Ovary (tissue), 7 donors: ENCODE measurements at regions not wholly inside any gene's neighbourhood (a gene's known extent, or its start where the extent isn't known, plus 50 kb on each side); places are given as distances from the start of the nearest gene placed in this dataset. TPM values are rescaled to one million over a fixed set of nuclear protein-coding genes. Genes with fewer than 3 reads are reported as not detected.

Experiments used
- DNase-seq, 5 donors: peaks; one replicate each; pipeline ENCODE4 v3.0.0-alpha.2; 2019 to 2020
- H3K27ac ChIP-seq, 2 donors: fragments of 200-600 bp; one replicate each; pipeline versions ENCODE4 v1.5.1 to v1.8.0; 2019 to 2022
- H3K27me3 ChIP-seq: fragments of 200-600 bp; one replicate; pipeline ENCODE4 v1.8.0; 2022
- H3K36me3 ChIP-seq: fragments of 200-600 bp; sonication (generic); one replicate; pipeline ENCODE4 v1.5.1; 2019
- H3K4me1 ChIP-seq: one replicate; pipeline ENCODE4 v1.8.1; 2013; ENCODE audit warnings: mild to moderate bottlenecking, moderate library complexity; ENCODE audit not compliant: insufficient read depth
- H3K4me3 ChIP-seq: fragments of 200-600 bp; sonication (generic); one replicate; pipeline ENCODE4 v1.5.1; 2017
- H3K9me3 ChIP-seq, 2 donors: fragments of 200-600 bp in 1 of 2; sonication (generic) in 1 of 2; one replicate each; pipeline versions ENCODE4 v1.5.1 to v1.8.1; 2013 to 2019; ENCODE audit warnings: mild to moderate bottlenecking in 1 of 2, moderate library complexity in 1 of 2
- CTCF ChIP-seq, 3 donors: fragments of 450-650 bp in 2 of 3; fragments of 200-600 bp in 1 of 3; IDR thresholded peaks; one replicate each; pipeline versions ENCODE4 v1.5.1 to v1.8.0; 2016 to 2022; ENCODE audit warnings: antibody characterized with exemption in 3 of 3, mild to moderate bottlenecking in 1 of 3
- EP300 ChIP-seq: sonication (generic); formaldehyde crosslinking; IDR thresholded peaks from one replicate; pipeline ENCODE4 v1.6.1; 2017; ENCODE audit warnings: antibody characterized with exemption
- POLR2A ChIP-seq: fragments of 450-650 bp; IDR thresholded peaks from one replicate; pipeline ENCODE4 v1.6.1; 2017; ENCODE audit warnings: antibody characterized with exemption, mild to moderate bottlenecking, moderate library complexity
- WGBS, 3 donors: extraction: QIAGEN DNeasy Blood & Tissue Kit in 1 of 3; methylation state at CpG; one replicate each; pipeline versions ENCODE4 v1.1.5 to v1.1.7; 2013 to 2017; 5-methylcytosine and 5-hydroxymethylcytosine counted together
- intact Hi-C, 4 donors: fragments of 100-400 bp; cut with DNase I; formaldehyde crosslinking; loops; one replicate each; pipeline versions ENCODE4 v1.11.0 to v1.15.1; 2022 to 2023
- small RNA-seq: library from RNA; depleted of rRNA; stranded (forward); fragments of <200 nt; gene quantifications from one replicate; pipeline ENCODE3, GENCODE V24; 2016
- donor health status: DM: no; HTN: no; CAD: no; lungs with moderate emphysema.
- donor health status: DM: no; HTN: no; CAD: no.
- donor health status: Bipolar disorder and iron deficiency.
- donor health status: DM: no; HTN: no; CAD: no.
- donor health status: DM: yes; HTN: yes; CAD: no.

GRCh38 chr5:91217859-91218258, 165.3 kb downstream of the ARRDC3 start:
- H3K4me3 ChIP-seq = no peak overlapping the region
- intact Hi-C loops = no loop called here
- WGBS, 3 donors = 88 to 100% (median 98%) methylated on average over 1 of the region's 1 CpG
- H3K27ac ChIP-seq = no peak overlapping the region
- H3K9me3 ChIP-seq = no peaks in the 10 kb centered on the region
- no peaks in the 10 kb centered on the region for H3K4me1 ChIP-seq
- no peaks in the 10 kb centered on the region for H3K36me3 ChIP-seq
- TF ChIP-seq CTCF (IDR thresholded peaks at IDR 0.05) = no peak
- TF ChIP-seq POLR2A = no peak
- TF ChIP-seq EP300 = no peak
- no peaks in the 10 kb centered on the region for H3K27me3 ChIP-seq
- no peak for DNase-seq

DNA sequence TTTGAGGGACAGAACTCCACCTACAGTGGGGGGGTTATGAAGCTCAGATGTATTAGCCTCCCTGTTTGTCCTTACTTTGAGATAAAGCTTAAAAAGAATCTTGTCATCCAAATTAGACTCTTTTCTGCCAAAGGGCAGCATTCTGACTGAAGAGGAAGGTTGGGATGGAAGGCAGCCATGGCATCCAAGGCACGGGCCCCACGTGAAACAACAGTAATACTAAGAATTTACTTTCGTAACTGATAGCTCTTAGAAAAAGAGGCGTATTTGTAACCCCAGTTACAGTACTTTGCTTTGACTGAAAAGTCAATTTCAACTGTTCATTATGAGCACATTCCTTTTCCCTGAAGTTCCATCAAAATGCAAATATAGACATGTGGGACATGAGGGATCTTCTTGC, 168.5 kb downstream of the ARRDC3 start:
- intact Hi-C loops = no loop called here
- no peak overlapping the region for H3K27ac ChIP-seq
- 89 to 97% (median 89%) methylated on average over 4 of the region's 4 CpGs for WGBS, 3 donors

More for the DNA sequence above, 168.5 kb downstream of the ARRDC3 start:
- H3K36me3 ChIP-seq = no peaks in the 10 kb centered on the region
- H3K4me1 ChIP-seq = peaks cover 3% of the 10 kb centered on the region
- H3K4me3 ChIP-seq = no peak overlapping the region
- no peak for DNase-seq
- no peak for TF ChIP-seq EP300
- no peak for TF ChIP-seq POLR2A
- no peak for TF ChIP-seq CTCF (IDR thresholded peaks at IDR 0.05)
- no peaks in the 10 kb centered on the region for H3K27me3 ChIP-seq
- H3K9me3 ChIP-seq = no peaks in the 10 kb centered on the region

Small RNA genes in the stretch of these regions (small RNA-seq; reads per million reads assigned to genes)
- not detected for gene RF00017
- gene RNU4-90P = not detected
